K562 (cell line): ENCODE measurements at regions not wholly inside any gene's neighbourhood (a gene's known extent, or its start where the extent isn't known, plus 50 kb on each side); places are given as distances from the start of the nearest gene placed in this dataset.

Experiments used
- ATAC-seq: fragments of 200-7000 bp; cut with Tn5 transposase; 3 replicates; pipeline ENCODE4 v1.9.1; 2020; ENCODE audit warnings: moderate library complexity
- BruUV-seq: library from RNA; stranded (reverse); fragments of 400-500 nt; replicated peaks from 2 replicates; lab custom pipeline; 2021; lab: Mats Ljungman, UMichigan
- CTCF ChIA-PET: fragments of 300-600 bp; formaldehyde crosslinking; extraction: SDS; loops from one replicate; lab custom pipeline; 2021; ENCODE audit warnings: low intra/inter-chr PET ratio; lab: Yijun Ruan, JAX
- POLR2A ChIA-PET: fragments of 300-600, 350-650 bp; sonication (Branson Sonifier 250); formaldehyde crosslinking; extraction: SDS; loops from one replicate; lab custom pipeline; 2021; ENCODE audit warnings: antibody characterized with exemption, inconsistent platforms; lab: Yijun Ruan, JAX
- DNase-seq, 4 experiments: peaks; one replicate each; pipeline versions ENCODE4 v3.0.0 to v3.0.0-alpha.2; 2011 to 2018; ENCODE audit warnings: low spot score in 3 of 4, mixed read lengths in 3 of 4; ENCODE audit errors: extremely low read depth in 1 of 4
- FAIRE-seq: peaks from 2 replicates; lab custom pipeline; 2011; peaks lifted over from hg19 to GRCh38; lab: Jason Lieb, UNC
- H2AFZ ChIP-seq: 2 replicates; pipeline ENCODE4 v1.6.0; 2011; ENCODE audit warnings: low read depth, low read length, control low read depth, inconsistent platforms
- H3K27ac ChIP-seq: fragments of 200-600 bp; 3 replicates; pipeline ENCODE4 v1.8.0; 2011; ENCODE audit warnings: low read depth, mild to moderate bottlenecking, control low read depth, inconsistent platforms, low read length, moderate library complexity, mixed read lengths; ENCODE audit errors: extremely low read depth
- H3K27me3 ChIP-seq, 2 experiments: fragments of 300-600 bp in 1 of 2; 2 replicates in 1 of 2; 3 replicates in 1 of 2; pipeline versions ENCODE4 v1.6.0 to v1.8.0; 2011; ENCODE audit warnings: inconsistent platforms in 2 of 2, low read length in 2 of 2, mild to moderate bottlenecking in 1 of 2, mixed read lengths in 1 of 2, moderate library complexity in 1 of 2; ENCODE audit not compliant: control insufficient read depth in 2 of 2, insufficient read depth in 2 of 2
- H3K36me3 ChIP-seq: fragments of 300-600 bp; 3 replicates; pipeline ENCODE4 v1.8.0; 2011; ENCODE audit warnings: mild to moderate bottlenecking, low read length, inconsistent platforms; ENCODE audit not compliant: control insufficient read depth, insufficient read depth
- H3K4me1 ChIP-seq, 2 experiments: fragments of 200-600 bp in 1 of 2; replicated peaks in 1 of 2; 2 replicates in 1 of 2; 3 replicates in 1 of 2; pipeline versions ENCODE4 v1.5.1 to v1.8.0; 2011; ENCODE audit warnings: inconsistent platforms in 2 of 2, low read length in 2 of 2, mild to moderate bottlenecking in 1 of 2, mixed read lengths in 1 of 2, moderate library complexity in 1 of 2; ENCODE audit not compliant: control insufficient read depth in 2 of 2, insufficient read depth in 2 of 2
- H3K4me2 ChIP-seq: 2 replicates; pipeline ENCODE4 v1.6.1; 2011; ENCODE audit warnings: low read length, control low read depth, inconsistent platforms, mixed read lengths; ENCODE audit not compliant: insufficient read depth
- H3K4me3 ChIP-seq: fragments of 200-600 bp; sonication (generic), shearing (Covaris generic); 2 replicates; pipeline ENCODE4 v1.5.1; 2016; ENCODE audit warnings: control low read depth, inconsistent platforms
- H3K79me2 ChIP-seq: fragments of 200-600 bp; 3 replicates; pipeline ENCODE4 v1.8.0; 2011; ENCODE audit warnings: low read length, inconsistent platforms; ENCODE audit not compliant: control insufficient read depth, insufficient read depth
- H3K9ac ChIP-seq, 2 experiments: 2 replicates each; pipeline versions ENCODE4 v1.6.0 to v1.6.1; 2011; ENCODE audit warnings: low read depth in 2 of 2, low read length in 2 of 2, control low read depth in 1 of 2, inconsistent platforms in 1 of 2, mild to moderate bottlenecking in 1 of 2, mixed read lengths in 1 of 2; ENCODE audit not compliant: insufficient read depth in 1 of 2
- H3K9me1 ChIP-seq: one replicate; pipeline ENCODE4 v1.6.0; 2011; ENCODE audit warnings: inconsistent platforms, mild to moderate bottlenecking, low read length, moderate library complexity; ENCODE audit not compliant: control insufficient read depth, insufficient read depth
- H3K9me3 ChIP-seq: replicated peaks from 2 replicates; pipeline ENCODE4 v1.5.1; 2011; ENCODE audit warnings: low read depth, low read length, inconsistent platforms; ENCODE audit not compliant: control insufficient read depth, insufficient read depth
- H4K20me1 ChIP-seq: replicated peaks from 2 replicates; pipeline ENCODE4 v1.6.1; 2011; ENCODE audit warnings: low read length, inconsistent platforms, mixed read lengths; ENCODE audit not compliant: control insufficient read depth, insufficient read depth
- FOXA1 ChIP-seq: fragments of 450-650 bp; IDR thresholded peaks from 2 replicates; pipeline ENCODE4 v1.6.1; 2016; ENCODE audit warnings: mild to moderate bottlenecking, borderline replicate concordance
- GATAD2A ChIP-seq: fragments of 450-650 bp; IDR thresholded peaks from 2 replicates; pipeline ENCODE4 v1.6.1; 2017
- HNRNPLL ChIP-seq: fragments of 200-400 bp; formaldehyde crosslinking; IDR thresholded peaks from 2 replicates; pipeline ENCODE4 v1.6.1; 2017; ENCODE audit warnings: low read length, low read depth, mild to moderate bottlenecking; ENCODE audit not compliant: poor library complexity, severe bottlenecking
- KLF6 ChIP-seq: fragments of 250-450 bp; sonication (Bioruptor Pico); IDR thresholded peaks from 2 replicates; pipeline ENCODE4 v1.4.0; 2020; ENCODE audit warnings: mild to moderate bottlenecking, moderate library complexity, borderline replicate concordance
- MIER1 ChIP-seq: fragments of 450-650 bp; IDR thresholded peaks from 2 replicates; pipeline ENCODE4 v1.6.1; 2016; ENCODE audit warnings: antibody characterized with exemption, mild to moderate bottlenecking, low read depth
- PTRF ChIP-seq: fragments of 450-650 bp; IDR thresholded peaks from 2 replicates; pipeline ENCODE4 v1.6.1; 2016; ENCODE audit warnings: mild to moderate bottlenecking, missing genetic modification characterization, missing compliant biosample characterization
- SMAD4 ChIP-seq: fragments of 250-450 bp; sonication (Bioruptor Pico); conservative IDR thresholded peaks from 2 replicates; pipeline ENCODE4 v1.8.0; 2021; ENCODE audit warnings: inconsistent platforms, mild to moderate bottlenecking, moderate library complexity
- THRAP3 ChIP-seq: fragments of 450-650 bp; IDR thresholded peaks from 2 replicates; pipeline ENCODE4 v1.6.1; 2016; ENCODE audit warnings: mild to moderate bottlenecking, inconsistent platforms, borderline replicate concordance
- ZNF274 ChIP-seq: IDR thresholded peaks from 2 replicates; pipeline ENCODE4 v1.6.1; 2011; ENCODE audit warnings: low read depth, mild to moderate bottlenecking, low read length, moderate library complexity, borderline replicate concordance
- WGBS: fragments of 100-300 bp; shearing (Covaris generic); methylation state at CpG from one replicate; pipeline ENCODE4 v1.1.6; 2016; ENCODE audit warnings: low coverage, mixed read lengths; ENCODE audit not compliant: insufficient coverage; ENCODE audit errors: missing lambda C conversion rate; 5-methylcytosine and 5-hydroxymethylcytosine counted together
- in situ Hi-C: fragments of 300-500 bp; cut with MboI; formaldehyde crosslinking; loops from 4 replicates; pipeline ENCODE4 v1.15.0; 2018; ENCODE audit warnings: inconsistent platforms, mixed read lengths
- intact Hi-C: fragments of 100-400 bp; cut with micrococcal nuclease; formaldehyde crosslinking; loops from 2 replicates; pipeline ENCODE4 v1.14.2; 2022
- TF ChIP-seq, protein P1 (sequence below): sonication (generic); formaldehyde crosslinking; IDR thresholded peaks from 2 replicates; pipeline ENCODE4 v1.8.0; 2022; ENCODE audit warnings: mild to moderate bottlenecking, missing genetic modification reagents
- TF ChIP-seq, protein P2 (sequence below): fragments of 250-450 bp; sonication (Bioruptor Pico); IDR thresholded peaks from 2 replicates; pipeline ENCODE4 v1.9.0; 2021; ENCODE audit warnings: mild to moderate bottlenecking
- TF ChIP-seq, protein P3 (sequence below): fragments of 250-450 bp; sonication (Bioruptor Pico); IDR thresholded peaks from 2 replicates; pipeline ENCODE4 v1.8.0; 2021; ENCODE audit warnings: moderate library complexity, mild to moderate bottlenecking, inconsistent platforms
- TF ChIP-seq, protein P4 (sequence below): fragments of 250-450 bp; sonication (Bioruptor Pico); IDR thresholded peaks from 2 replicates; pipeline ENCODE4 v1.5.1; 2021; ENCODE audit warnings: mild to moderate bottlenecking
- TF ChIP-seq, protein P5 (sequence below): fragments of 450-650 bp; IDR thresholded peaks from 2 replicates; pipeline ENCODE4 v1.6.1; 2014; ENCODE audit warnings: low read depth, mild to moderate bottlenecking, moderate library complexity, borderline replicate concordance

DNA sequence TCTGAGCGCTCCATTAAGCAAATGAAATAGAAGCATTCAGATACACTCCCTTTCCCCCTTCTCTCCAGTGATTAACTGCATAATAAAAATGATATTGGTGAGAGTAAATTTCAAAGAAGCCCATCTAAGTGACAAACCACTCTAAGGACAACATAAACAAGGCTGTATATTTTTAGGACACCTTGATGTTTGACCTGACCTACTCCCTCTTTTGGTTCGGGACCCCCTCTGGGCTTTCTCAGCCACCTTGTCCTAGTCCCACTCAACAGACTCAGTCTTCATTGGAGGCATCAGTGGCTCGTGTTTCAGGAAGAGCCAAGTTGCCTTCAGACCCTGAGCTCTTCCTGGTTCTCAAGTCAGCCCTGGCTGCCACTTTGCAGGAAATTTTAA is 182.3 kb upstream of the NCAM1 start:
- TF ChIP-seq, protein P1, sequence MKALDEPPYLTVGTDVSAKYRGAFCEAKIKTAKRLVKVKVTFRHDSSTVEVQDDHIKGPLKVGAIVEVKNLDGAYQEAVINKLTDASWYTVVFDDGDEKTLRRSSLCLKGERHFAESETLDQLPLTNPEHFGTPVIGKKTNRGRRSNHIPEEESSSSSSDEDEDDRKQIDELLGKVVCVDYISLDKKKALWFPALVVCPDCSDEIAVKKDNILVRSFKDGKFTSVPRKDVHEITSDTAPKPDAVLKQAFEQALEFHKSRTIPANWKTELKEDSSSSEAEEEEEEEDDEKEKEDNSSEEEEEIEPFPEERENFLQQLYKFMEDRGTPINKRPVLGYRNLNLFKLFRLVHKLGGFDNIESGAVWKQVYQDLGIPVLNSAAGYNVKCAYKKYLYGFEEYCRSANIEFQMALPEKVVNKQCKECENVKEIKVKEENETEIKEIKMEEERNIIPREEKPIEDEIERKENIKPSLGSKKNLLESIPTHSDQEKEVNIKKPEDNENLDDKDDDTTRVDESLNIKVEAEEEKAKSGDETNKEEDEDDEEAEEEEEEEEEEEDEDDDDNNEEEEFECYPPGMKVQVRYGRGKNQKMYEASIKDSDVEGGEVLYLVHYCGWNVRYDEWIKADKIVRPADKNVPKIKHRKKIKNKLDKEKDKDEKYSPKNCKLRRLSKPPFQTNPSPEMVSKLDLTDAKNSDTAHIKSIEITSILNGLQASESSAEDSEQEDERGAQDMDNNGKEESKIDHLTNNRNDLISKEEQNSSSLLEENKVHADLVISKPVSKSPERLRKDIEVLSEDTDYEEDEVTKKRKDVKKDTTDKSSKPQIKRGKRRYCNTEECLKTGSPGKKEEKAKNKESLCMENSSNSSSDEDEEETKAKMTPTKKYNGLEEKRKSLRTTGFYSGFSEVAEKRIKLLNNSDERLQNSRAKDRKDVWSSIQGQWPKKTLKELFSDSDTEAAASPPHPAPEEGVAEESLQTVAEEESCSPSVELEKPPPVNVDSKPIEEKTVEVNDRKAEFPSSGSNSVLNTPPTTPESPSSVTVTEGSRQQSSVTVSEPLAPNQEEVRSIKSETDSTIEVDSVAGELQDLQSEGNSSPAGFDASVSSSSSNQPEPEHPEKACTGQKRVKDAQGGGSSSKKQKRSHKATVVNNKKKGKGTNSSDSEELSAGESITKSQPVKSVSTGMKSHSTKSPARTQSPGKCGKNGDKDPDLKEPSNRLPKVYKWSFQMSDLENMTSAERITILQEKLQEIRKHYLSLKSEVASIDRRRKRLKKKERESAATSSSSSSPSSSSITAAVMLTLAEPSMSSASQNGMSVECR (CRISPR knock-in tag) = no peak
- TF ChIP-seq KLF6 (CRISPR knock-in tag) (no peak), THRAP3 (no peak), MIER1 (no peak), GATAD2A (no peak), HNRNPLL (no peak), SMAD4 (no peak), PTRF (tag) (no peak), ZNF274 (no peak), FOXA1 (no peak)
- TF ChIP-seq, protein P2, sequence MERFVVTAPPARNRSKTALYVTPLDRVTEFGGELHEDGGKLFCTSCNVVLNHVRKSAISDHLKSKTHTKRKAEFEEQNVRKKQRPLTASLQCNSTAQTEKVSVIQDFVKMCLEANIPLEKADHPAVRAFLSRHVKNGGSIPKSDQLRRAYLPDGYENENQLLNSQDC (CRISPR knock-in tag) = no peak
- TF ChIP-seq, protein P3, sequence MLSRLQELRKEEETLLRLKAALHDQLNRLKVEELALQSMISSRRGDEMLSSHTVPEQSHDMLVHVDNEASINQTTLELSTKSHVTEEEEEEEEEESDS = no peak
- TF ChIP-seq, protein P4, sequence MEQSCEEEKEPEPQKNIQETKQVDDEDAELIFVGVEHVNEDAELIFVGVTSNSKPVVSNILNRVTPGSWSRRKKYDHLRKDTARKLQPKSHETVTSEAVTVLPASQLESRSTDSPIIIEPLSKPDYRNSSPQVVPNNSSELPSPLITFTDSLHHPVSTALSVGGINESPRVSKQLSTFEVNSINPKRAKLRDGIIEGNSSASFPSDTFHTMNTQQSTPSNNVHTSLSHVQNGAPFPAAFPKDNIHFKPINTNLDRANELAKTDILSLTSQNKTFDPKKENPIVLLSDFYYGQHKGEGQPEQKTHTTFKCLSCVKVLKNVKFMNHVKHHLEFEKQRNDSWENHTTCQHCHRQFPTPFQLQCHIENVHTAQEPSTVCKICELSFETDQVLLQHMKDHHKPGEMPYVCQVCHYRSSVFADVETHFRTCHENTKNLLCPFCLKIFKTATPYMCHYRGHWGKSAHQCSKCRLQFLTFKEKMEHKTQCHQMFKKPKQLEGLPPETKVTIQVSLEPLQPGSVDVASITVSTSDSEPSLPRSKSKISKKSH (CRISPR knock-in tag) = no peak
- TF ChIP-seq, protein P5, sequence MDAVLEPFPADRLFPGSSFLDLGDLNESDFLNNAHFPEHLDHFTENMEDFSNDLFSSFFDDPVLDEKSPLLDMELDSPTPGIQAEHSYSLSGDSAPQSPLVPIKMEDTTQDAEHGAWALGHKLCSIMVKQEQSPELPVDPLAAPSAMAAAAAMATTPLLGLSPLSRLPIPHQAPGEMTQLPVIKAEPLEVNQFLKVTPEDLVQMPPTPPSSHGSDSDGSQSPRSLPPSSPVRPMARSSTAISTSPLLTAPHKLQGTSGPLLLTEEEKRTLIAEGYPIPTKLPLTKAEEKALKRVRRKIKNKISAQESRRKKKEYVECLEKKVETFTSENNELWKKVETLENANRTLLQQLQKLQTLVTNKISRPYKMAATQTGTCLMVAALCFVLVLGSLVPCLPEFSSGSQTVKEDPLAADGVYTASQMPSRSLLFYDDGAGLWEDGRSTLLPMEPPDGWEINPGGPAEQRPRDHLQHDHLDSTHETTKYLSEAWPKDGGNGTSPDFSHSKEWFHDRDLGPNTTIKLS = no peak
- POLR2A ChIA-PET = no interaction called here
- Histone ChIP-seq H3K9ac (no peak overlapping the region), H2AFZ (no peak overlapping the region), H3K9me1 (no peaks in the 10 kb centered on the region), H3K27me3 (peaks cover 0 to 20% of the 10 kb centered on the region in 2 experiments; a peak in 4 of 5 replicates), H3K79me2 (no peaks in the 10 kb centered on the region), H3K27ac (no peak overlapping the region), H3K4me2 (no peak overlapping the region), H3K4me1 (peaks cover 0 to 5% of the 10 kb centered on the region in 2 experiments; a peak in 2 of 5 replicates), H3K9me3 (no peaks in the 10 kb centered on the region), H3K36me3 (no peaks in the 10 kb centered on the region), H3K4me3 (no peak overlapping the region), H4K20me1 (no peaks in the 10 kb centered on the region)
- FAIRE-seq (no peak), ATAC-seq (no peak), DNase-seq (no peak)
- CTCF ChIA-PET = no interaction called here
- in situ Hi-C loops (no loop called here), intact Hi-C loops (no loop called here)
- BruUV-seq = no TSS peak
- 2% methylated on average over 3 of the region's 3 CpGs for WGBS
